Endothelial cell of umbilical vein (primary cell): ENCODE measurements at regions not wholly inside any gene's neighbourhood (a gene's known extent, or its start where the extent isn't known, plus 50 kb on each side); places are given as distances from the start of the nearest gene placed in this dataset.

Experiments used
- CTCF ChIP-seq, 2 donors: IDR thresholded peaks; 1 replicate in 1 of 2; 2 replicates in 1 of 2; pipeline ENCODE4 v1.5.1; 2011; ENCODE audit warnings: low read length in 2 of 2, mild to moderate bottlenecking in 2 of 2, moderate library complexity in 2 of 2, control low read depth in 1 of 2, inconsistent platforms in 1 of 2, low read depth in 1 of 2; ENCODE audit not compliant: insufficient read depth in 1 of 2; ENCODE audit errors: extremely low read depth in 1 of 2
- POLR2A ChIP-seq: IDR thresholded peaks from 2 replicates; pipeline ENCODE4 v1.6.1; 2012; ENCODE audit warnings: low read depth, mild to moderate bottlenecking, control low read depth, low read length

- no peak for TF ChIP-seq CTCF (IDR thresholded peaks at IDR 0.05; ENCODE audit: extremely low read depth in 1 of 2, insufficient read depth in 1 of 2, low read depth in 1 of 2, low read length in 2 of 2)
- TF ChIP-seq POLR2A: no peak
Measured at GRCh38 chr13:105894697-105895096, 640.8 kb downstream of the EFNB2 start.
